ENCODE measurements at regions not wholly inside any gene's neighbourhood (a gene's known extent, or its start where the extent isn't known, plus 50 kb on each side); places are given as distances from the start of the nearest gene placed in this dataset.

GRCh38 chr6:165059032-165059431, 250.4 kb downstream of the C6orf118 start:
- TF ChIP-seq ZNF431 (CRISPR knock-in tag; IDR thresholded peaks at IDR 0.05) (no peak), EP300 (IDR thresholded peaks at IDR 0.05; ENCODE audit: low read length) (no peak), NR0B1 (IDR thresholded peaks at IDR 0.05; ENCODE audit: partially characterized antibody) (no peak), POLR2A (conservative IDR thresholded peaks at IDR 0.05) (no peak), POLR3A (IDR thresholded peaks at IDR 0.05; ENCODE audit: borderline replicate concordance, extremely low read depth, insufficient read depth, insufficient read length) (no peak), NFIC (IDR thresholded peaks at IDR 0.05) (no peak), PATZ1 (CRISPR knock-in tag; IDR thresholded peaks at IDR 0.05; ENCODE audit: borderline replicate concordance) (no peak), SMARCC2 (IDR thresholded peaks at IDR 0.05; ENCODE audit: low read depth) (no peak), LARP7 (IDR thresholded peaks at IDR 0.05) (no peak), RAD21 (CRISPR knock-in tag; conservative IDR thresholded peaks at IDR 0.05 in 1 of 2, IDR thresholded peaks at IDR 0.05 in 1 of 2) (no peak)

Data from K562 (cell line).